ENCODE measurements at regions not wholly inside any gene's neighbourhood (a gene's known extent, or its start where the extent isn't known, plus 50 kb on each side); places are given as distances from the start of the nearest gene placed in this dataset.

DNA sequence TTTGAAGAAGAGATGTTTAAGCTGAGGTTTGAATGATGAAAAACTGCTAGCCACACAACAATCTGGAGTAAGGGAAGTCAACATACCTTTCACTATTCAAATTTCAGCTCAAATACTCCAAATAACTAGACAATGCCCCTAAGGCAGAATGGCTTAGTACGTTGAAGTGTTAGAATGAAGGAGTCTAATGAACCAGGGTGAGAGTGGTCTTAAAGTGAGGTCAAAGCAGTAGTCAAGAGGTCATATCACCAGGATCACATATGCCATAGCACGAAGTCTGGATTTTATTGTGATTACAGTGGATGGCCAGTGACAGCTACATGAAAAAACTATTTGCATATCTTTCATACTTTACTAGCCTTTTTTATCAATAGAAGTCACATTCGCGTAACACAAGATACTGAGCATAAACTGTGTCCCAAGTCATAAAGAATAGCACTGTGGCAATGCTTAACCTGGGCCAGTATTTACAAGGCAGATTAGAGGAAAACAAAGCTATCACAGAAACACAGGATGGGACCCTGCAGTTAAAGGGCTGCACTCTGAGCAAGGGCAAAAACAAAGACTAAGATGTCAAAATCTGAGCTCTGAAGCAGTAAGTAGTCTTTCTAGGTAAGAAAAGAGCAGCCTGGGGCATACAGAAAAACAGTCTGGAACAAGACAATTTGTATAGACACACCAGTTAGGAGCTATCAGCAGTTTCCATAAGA, 61.5 kb downstream of the HYCC1 start (continued):
- no peak for TF ChIP-seq ARID4B (CRISPR knock-in tag; IDR thresholded peaks at IDR 0.05; ENCODE audit: borderline replicate concordance)

DNA sequence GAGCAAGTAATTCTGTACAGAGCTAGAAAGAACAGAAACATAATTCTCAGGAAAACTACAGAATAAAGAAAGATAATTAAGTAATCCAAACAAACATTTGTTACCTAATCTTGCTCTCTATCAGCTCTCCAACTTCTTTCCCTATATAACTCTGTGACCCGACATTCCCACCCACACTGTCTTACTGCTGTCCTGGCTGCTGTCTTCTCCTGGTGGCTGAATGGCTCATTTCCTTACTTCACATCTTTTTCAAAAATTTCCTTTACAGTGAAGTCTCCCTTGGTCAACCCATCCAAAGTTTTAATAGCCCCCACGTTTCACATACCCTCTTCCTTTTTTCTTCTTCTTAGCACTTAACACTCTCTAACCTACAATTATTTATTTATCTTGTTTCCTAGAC, 64.0 kb downstream of the HYCC1 start:
- TF ChIP-seq E2F5 (CRISPR knock-in tag; IDR thresholded peaks at IDR 0.05) (no peak), CBFB (CRISPR knock-in tag; IDR thresholded peaks at IDR 0.05; ENCODE audit: low read depth) (no peak), GABPB1 (CRISPR knock-in tag; IDR thresholded peaks at IDR 0.05) (no peak), ATF6 (CRISPR knock-in tag; IDR thresholded peaks at IDR 0.05) (no peak)
- DNase-seq (ENCODE audit: low spot score) = no peak
- Mint-ChIP-seq H3K27ac (no peak overlapping the region), H3K4me3 (no peak overlapping the region), H3K36me3 (no peaks in the 10 kb centered on the region; the same call in 1 of the 2 replicates), H3K9me3 (no peaks in the 10 kb centered on the region), H3K27me3 (ENCODE audit: low read depth) (no peaks in the 10 kb centered on the region), H3K4me1 (peaks cover 45% of the 10 kb centered on the region)
- ChIA-PET POLR2A (interaction anchor here (0.8 kb wide), 1 partner anchor 156 kb away, joined by 4 read pairs; the partner anchor contains the start of gene KLHL7), CTCF (interaction anchor here (1.2 to 1.3 kb wide), 3 partner anchors 8 to 167 kb away, joined by 3 to 5 read pairs (median 3); no protein-coding TSS in a partner anchor)
- ATAC-seq = peak; percentile 72

GRCh38 chr7:22949221-22949620, 64.7 kb downstream of the HYCC1 start:
- Mint-ChIP-seq H3K27me3 (ENCODE audit: low read depth) (no peaks in the 10 kb centered on the region), H3K36me3 (no peaks in the 10 kb centered on the region; the same call in 1 of the 2 replicates), H3K27ac (no peak overlapping the region), H3K9me3 (no peaks in the 10 kb centered on the region), H3K4me1 (peaks cover 45% of the 10 kb centered on the region), H3K4me3 (no peak overlapping the region)
- no peak for ATAC-seq
- ChIA-PET CTCF (interaction anchor here (1.3 to 1.5 kb wide), 2 partner anchors 105 to 139 kb away, joined by 5 to 7 read pairs; no protein-coding TSS in a partner anchor), POLR2A (no interaction called here)
- no peak for DNase-seq (ENCODE audit: low spot score)
- TF ChIP-seq, protein P1, sequence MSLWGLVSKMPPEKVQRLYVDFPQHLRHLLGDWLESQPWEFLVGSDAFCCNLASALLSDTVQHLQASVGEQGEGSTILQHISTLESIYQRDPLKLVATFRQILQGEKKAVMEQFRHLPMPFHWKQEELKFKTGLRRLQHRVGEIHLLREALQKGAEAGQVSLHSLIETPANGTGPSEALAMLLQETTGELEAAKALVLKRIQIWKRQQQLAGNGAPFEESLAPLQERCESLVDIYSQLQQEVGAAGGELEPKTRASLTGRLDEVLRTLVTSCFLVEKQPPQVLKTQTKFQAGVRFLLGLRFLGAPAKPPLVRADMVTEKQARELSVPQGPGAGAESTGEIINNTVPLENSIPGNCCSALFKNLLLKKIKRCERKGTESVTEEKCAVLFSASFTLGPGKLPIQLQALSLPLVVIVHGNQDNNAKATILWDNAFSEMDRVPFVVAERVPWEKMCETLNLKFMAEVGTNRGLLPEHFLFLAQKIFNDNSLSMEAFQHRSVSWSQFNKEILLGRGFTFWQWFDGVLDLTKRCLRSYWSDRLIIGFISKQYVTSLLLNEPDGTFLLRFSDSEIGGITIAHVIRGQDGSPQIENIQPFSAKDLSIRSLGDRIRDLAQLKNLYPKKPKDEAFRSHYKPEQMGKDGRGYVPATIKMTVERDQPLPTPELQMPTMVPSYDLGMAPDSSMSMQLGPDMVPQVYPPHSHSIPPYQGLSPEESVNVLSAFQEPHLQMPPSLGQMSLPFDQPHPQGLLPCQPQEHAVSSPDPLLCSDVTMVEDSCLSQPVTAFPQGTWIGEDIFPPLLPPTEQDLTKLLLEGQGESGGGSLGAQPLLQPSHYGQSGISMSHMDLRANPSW (CRISPR knock-in tag; conservative IDR thresholded peaks at IDR 0.05; ENCODE audit: low read depth) = no peak
- TF ChIP-seq MAX (CRISPR knock-in tag; IDR thresholded peaks at IDR 0.05) (no peak), E2F5 (CRISPR knock-in tag; IDR thresholded peaks at IDR 0.05) (no peak), SP1 (CRISPR knock-in tag; conservative IDR thresholded peaks at IDR 0.05) (no peak), FOXK1 (CRISPR knock-in tag; IDR thresholded peaks at IDR 0.05) (no peak), CREM (CRISPR knock-in tag; IDR thresholded peaks at IDR 0.05) (no peak), GTF2I (CRISPR knock-in tag; conservative IDR thresholded peaks at IDR 0.05) (no peak), JAZF1 (CRISPR knock-in tag; IDR thresholded peaks at IDR 0.05) (no peak), SMAD3 (CRISPR knock-in tag; IDR thresholded peaks at IDR 0.05; ENCODE audit: borderline replicate concordance) (no peak), NFATC4 (CRISPR knock-in tag; IDR thresholded peaks at IDR 0.05) (no peak), NFE2L1 (CRISPR knock-in tag; IDR thresholded peaks at IDR 0.05) (no peak), ZNF219 (CRISPR knock-in tag; IDR thresholded peaks at IDR 0.05; ENCODE audit: borderline replicate concordance) (no peak)
- TF ChIP-seq, protein P2, sequence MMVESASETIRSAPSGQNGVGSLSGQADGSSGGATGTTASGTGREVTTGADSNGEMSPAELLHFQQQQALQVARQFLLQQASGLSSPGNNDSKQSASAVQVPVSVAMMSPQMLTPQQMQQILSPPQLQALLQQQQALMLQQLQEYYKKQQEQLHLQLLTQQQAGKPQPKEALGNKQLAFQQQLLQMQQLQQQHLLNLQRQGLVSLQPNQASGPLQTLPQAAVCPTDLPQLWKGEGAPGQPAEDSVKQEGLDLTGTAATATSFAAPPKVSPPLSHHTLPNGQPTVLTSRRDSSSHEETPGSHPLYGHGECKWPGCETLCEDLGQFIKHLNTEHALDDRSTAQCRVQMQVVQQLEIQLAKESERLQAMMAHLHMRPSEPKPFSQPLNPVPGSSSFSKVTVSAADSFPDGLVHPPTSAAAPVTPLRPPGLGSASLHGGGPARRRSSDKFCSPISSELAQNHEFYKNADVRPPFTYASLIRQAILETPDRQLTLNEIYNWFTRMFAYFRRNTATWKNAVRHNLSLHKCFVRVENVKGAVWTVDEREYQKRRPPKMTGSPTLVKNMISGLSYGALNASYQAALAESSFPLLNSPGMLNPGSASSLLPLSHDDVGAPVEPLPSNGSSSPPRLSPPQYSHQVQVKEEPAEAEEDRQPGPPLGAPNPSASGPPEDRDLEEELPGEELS (CRISPR knock-in tag; IDR thresholded peaks at IDR 0.05) = no peak
- TF ChIP-seq, protein P3, sequence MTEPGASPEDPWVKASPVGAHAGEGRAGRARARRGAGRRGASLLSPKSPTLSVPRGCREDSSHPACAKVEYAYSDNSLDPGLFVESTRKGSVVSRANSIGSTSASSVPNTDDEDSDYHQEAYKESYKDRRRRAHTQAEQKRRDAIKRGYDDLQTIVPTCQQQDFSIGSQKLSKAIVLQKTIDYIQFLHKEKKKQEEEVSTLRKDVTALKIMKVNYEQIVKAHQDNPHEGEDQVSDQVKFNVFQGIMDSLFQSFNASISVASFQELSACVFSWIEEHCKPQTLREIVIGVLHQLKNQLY (CRISPR knock-in tag; IDR thresholded peaks at IDR 0.05) = no peak
